ENCODE measurements at regions not wholly inside any gene's neighbourhood (a gene's known extent, or its start where the extent isn't known, plus 50 kb on each side); places are given as distances from the start of the nearest gene placed in this dataset.

DNA sequence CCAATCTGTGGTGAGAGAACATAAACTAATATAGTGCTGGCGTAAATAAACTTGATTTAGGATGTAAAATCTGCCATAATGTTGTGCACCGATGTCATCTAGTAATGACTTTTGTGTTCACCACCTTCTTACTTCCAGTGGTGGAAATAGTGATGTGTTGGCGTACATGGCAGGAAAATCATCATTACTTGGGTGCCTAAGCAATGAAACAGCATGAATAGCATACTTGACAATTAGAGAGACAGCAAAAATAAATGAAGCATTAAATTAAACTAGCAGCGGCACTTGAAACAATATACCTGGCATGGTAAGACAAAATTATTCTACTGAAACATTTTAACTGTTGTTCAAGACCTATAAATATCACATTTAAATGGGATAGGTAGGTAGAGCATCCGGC, 73.2 kb upstream of the DSC1 start:
- no peak overlapping the region for H2AFZ ChIP-seq (ENCODE audit: low read depth, low read length)
- H3K4me2 ChIP-seq (ENCODE audit: low read length): no peak overlapping the region
- H3K79me2 ChIP-seq (ENCODE audit: low read length): no peaks in the 10 kb centered on the region
- no peak for TF ChIP-seq EZH2phosphoT487 (IDR thresholded peaks at IDR 0.05; ENCODE audit: low read depth)
- TF ChIP-seq, protein P1, sequence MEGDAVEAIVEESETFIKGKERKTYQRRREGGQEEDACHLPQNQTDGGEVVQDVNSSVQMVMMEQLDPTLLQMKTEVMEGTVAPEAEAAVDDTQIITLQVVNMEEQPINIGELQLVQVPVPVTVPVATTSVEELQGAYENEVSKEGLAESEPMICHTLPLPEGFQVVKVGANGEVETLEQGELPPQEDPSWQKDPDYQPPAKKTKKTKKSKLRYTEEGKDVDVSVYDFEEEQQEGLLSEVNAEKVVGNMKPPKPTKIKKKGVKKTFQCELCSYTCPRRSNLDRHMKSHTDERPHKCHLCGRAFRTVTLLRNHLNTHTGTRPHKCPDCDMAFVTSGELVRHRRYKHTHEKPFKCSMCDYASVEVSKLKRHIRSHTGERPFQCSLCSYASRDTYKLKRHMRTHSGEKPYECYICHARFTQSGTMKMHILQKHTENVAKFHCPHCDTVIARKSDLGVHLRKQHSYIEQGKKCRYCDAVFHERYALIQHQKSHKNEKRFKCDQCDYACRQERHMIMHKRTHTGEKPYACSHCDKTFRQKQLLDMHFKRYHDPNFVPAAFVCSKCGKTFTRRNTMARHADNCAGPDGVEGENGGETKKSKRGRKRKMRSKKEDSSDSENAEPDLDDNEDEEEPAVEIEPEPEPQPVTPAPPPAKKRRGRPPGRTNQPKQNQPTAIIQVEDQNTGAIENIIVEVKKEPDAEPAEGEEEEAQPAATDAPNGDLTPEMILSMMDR (IDR thresholded peaks at IDR 0.05; ENCODE audit: low read depth, low read length): no peak
- H3K9me3 ChIP-seq (ENCODE audit: insufficient read depth, low read length): no peaks in the 10 kb centered on the region
- no peaks in the 10 kb centered on the region for H4K20me1 ChIP-seq (ENCODE audit: insufficient read depth, low read length)
- no peaks in the 10 kb centered on the region for H3K27me3 ChIP-seq (ENCODE audit: low read depth, low read length)
- no peak overlapping the region for H3K4me3 ChIP-seq (ENCODE audit: low read length)
- H3K9ac ChIP-seq (ENCODE audit: low read length): no peak overlapping the region
- H3K4me1 ChIP-seq (ENCODE audit: low read length): 0 out of 2 replicates have a peak, but pooled peaks cover 4% of the 10 kb centered on the region
- no peak overlapping the region for H3K27ac ChIP-seq (ENCODE audit: low read length)
- no peaks in the 10 kb centered on the region for H3K36me3 ChIP-seq (replicated peaks; ENCODE audit: low read depth, low read length)

DNA sequence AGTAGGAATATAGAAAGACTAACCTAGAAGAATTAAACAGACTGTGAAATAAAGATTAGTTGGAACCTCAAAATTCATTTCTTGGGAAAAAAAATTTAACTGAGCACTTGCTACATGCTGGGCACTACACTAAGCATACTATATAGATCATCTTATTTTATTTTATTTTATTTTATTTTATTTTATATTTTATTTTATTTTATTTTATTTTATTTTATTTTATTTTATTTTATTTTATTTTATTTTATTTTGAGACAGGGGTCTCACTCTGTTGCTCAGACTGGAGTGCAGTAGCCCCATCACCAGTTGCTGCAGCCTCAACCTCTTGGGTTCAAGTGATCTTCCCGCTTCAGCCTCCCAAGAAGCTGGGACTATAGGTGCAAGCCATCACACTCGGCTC, 74.5 kb upstream of the DSC1 start:
- H3K9me3 ChIP-seq (ENCODE audit: insufficient read depth, low read length): no peaks in the 10 kb centered on the region
- H3K36me3 ChIP-seq (replicated peaks; ENCODE audit: low read depth, low read length): no peaks in the 10 kb centered on the region
- no peaks in the 10 kb centered on the region for H4K20me1 ChIP-seq (ENCODE audit: insufficient read depth, low read length)
- no peak overlapping the region for H3K9ac ChIP-seq (ENCODE audit: low read length)
- no peaks in the 10 kb centered on the region for H3K79me2 ChIP-seq (ENCODE audit: low read length)
- no peak overlapping the region for H3K4me3 ChIP-seq (ENCODE audit: low read length)
- H3K4me2 ChIP-seq (ENCODE audit: low read length): no peak overlapping the region
- no peak for TF ChIP-seq EZH2phosphoT487 (IDR thresholded peaks at IDR 0.05; ENCODE audit: low read depth)
- TF ChIP-seq, protein P1 (IDR thresholded peaks at IDR 0.05; ENCODE audit: low read depth, low read length): no peak
- H3K27ac ChIP-seq (ENCODE audit: low read length): no peak overlapping the region
- no peaks in the 10 kb centered on the region for H3K27me3 ChIP-seq (ENCODE audit: low read depth, low read length)
- 0 out of 2 replicates have a peak, but pooled peaks cover 4% of the 10 kb centered on the region for H3K4me1 ChIP-seq (ENCODE audit: low read length)
- H2AFZ ChIP-seq (ENCODE audit: low read depth, low read length): no peak overlapping the region

DNA sequence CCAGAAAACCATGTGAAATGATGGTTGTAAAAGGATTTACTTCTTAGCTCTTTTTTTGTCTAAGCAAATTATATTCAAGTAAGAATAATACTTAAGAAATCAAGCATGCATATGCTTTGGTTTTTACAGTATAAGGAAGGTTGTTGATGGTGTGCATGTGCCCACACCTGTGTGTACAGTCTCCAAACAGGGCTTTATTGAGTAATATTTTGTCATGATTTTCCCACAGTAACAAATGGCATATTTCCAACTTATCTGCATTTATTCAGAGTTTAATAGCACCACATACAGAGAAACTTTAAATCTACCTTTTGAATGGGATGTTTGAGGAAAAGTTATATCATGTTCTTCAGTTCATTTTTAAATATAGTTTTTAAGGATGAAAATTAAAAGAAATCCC, 76.5 kb upstream of the DSG1 start:
- Histone ChIP-seq H3K9ac (ENCODE audit: low read length) (no peak overlapping the region), H3K79me2 (ENCODE audit: low read length) (no peaks in the 10 kb centered on the region), H4K20me1 (ENCODE audit: insufficient read depth, low read length) (no peaks in the 10 kb centered on the region), H2AFZ (ENCODE audit: low read depth, low read length) (no peak overlapping the region), H3K36me3 (replicated peaks; ENCODE audit: low read depth, low read length) (no peaks in the 10 kb centered on the region), H3K4me2 (ENCODE audit: low read length) (no peak overlapping the region), H3K27me3 (ENCODE audit: low read depth, low read length) (no peaks in the 10 kb centered on the region), H3K4me3 (ENCODE audit: low read length) (no peak overlapping the region), H3K27ac (ENCODE audit: low read length) (no peak overlapping the region), H3K4me1 (ENCODE audit: low read length) (no peaks in the 10 kb centered on the region), H3K9me3 (ENCODE audit: insufficient read depth, low read length) (no peaks in the 10 kb centered on the region)
- TF ChIP-seq, protein P1 (IDR thresholded peaks at IDR 0.05; ENCODE audit: low read depth, low read length): no peak
- TF ChIP-seq EZH2phosphoT487 (IDR thresholded peaks at IDR 0.05; ENCODE audit: low read depth): no peak

DNA sequence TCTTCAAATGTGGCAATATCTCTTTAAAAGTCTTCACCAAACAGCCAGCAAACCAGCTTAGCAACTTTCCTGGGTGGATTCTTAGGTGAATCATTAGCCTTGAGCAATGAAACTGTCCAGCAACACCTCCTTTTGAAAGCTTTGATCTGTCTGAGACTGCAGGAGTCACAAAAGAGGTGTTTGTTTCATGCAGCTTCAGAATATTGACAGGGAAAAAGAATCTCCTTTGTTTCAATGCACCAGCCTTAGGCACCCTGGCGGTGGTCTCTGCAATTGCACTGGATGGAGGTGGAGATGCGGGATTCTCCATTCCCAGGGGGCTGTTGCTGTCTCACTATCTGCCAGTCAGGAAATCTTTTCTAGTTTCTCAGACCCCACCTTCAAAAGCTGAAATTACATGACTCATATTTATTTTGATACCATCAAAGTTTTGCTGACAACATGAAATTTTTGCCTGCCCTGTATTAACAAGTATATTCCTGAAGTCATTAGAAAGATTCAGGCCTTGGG, 76.0 kb upstream of the DSG1 start:
- no peak overlapping the region for H3K9ac ChIP-seq (ENCODE audit: low read length)
- H3K27me3 ChIP-seq (ENCODE audit: low read depth, low read length): no peaks in the 10 kb centered on the region
- no peaks in the 10 kb centered on the region for H3K36me3 ChIP-seq (replicated peaks; ENCODE audit: low read depth, low read length)
- no peaks in the 10 kb centered on the region for H4K20me1 ChIP-seq (ENCODE audit: insufficient read depth, low read length)
- no peak overlapping the region for H3K4me2 ChIP-seq (ENCODE audit: low read length)
- H2AFZ ChIP-seq (ENCODE audit: low read depth, low read length): no peak overlapping the region
- no peaks in the 10 kb centered on the region for H3K9me3 ChIP-seq (ENCODE audit: insufficient read depth, low read length)
- no peak overlapping the region for H3K27ac ChIP-seq (ENCODE audit: low read length)
- no peaks in the 10 kb centered on the region for H3K4me1 ChIP-seq (ENCODE audit: low read length)
- no peak overlapping the region for H3K4me3 ChIP-seq (ENCODE audit: low read length)
- no peaks in the 10 kb centered on the region for H3K79me2 ChIP-seq (ENCODE audit: low read length)
- TF ChIP-seq, protein P1 (IDR thresholded peaks at IDR 0.05; ENCODE audit: low read depth, low read length): no peak
- TF ChIP-seq EZH2phosphoT487 (IDR thresholded peaks at IDR 0.05; ENCODE audit: low read depth): no peak

All from OCI-LY3 (cell line).